Activated CD8-positive, alpha-beta memory T cell treated with anti-CD3 and anti-CD28 coated beads, Interleukin-2, amount 10 ng/mL, durations not matched to agents 7 days and 5 days (primary cell): ENCODE measurements at regions not wholly inside any gene's neighbourhood (a gene's known extent, or its start where the extent isn't known, plus 50 kb on each side); places are given as distances from the start of the nearest gene placed in this dataset.

Source experiments
- ATAC-seq: fragments of 150-1000 bp; cut with Tn5 transposase; one replicate; pipeline ENCODE4 v1.10.0; 2021; ENCODE audit warnings: moderate library complexity
- CTCF ChIA-PET: fragments of 350-600 bp; sonication (Branson Sonifier 250); formaldehyde crosslinking; loops from one replicate; lab custom pipeline; 2021; ENCODE audit warnings: antibody characterized with exemption; lab: Charles Lee
- DNase-seq: peaks from one replicate; pipeline ENCODE4 v3.0.0-alpha.2; 2020
- H3K27ac Mint-ChIP-seq: one replicate; pipeline ENCODE4 v1.8.0; 2021; ENCODE audit warnings: mild to moderate bottlenecking, mixed read lengths
- H3K27me3 Mint-ChIP-seq: one replicate; pipeline ENCODE4 v1.8.0; 2021; ENCODE audit warnings: mixed read lengths
- H3K36me3 Mint-ChIP-seq: one replicate; pipeline ENCODE4 v1.8.0; 2021; ENCODE audit warnings: mild to moderate bottlenecking, mixed read lengths
- H3K4me1 Mint-ChIP-seq: one replicate; pipeline ENCODE4 v1.8.0; 2021; ENCODE audit warnings: mixed read lengths
- H3K4me3 Mint-ChIP-seq: one replicate; pipeline ENCODE4 v1.8.0; 2021; ENCODE audit warnings: mild to moderate bottlenecking, moderate library complexity, mixed read lengths
- H3K9me3 Mint-ChIP-seq: one replicate; pipeline ENCODE4 v1.8.0; 2022; ENCODE audit warnings: low read depth, mixed read lengths

DNA sequence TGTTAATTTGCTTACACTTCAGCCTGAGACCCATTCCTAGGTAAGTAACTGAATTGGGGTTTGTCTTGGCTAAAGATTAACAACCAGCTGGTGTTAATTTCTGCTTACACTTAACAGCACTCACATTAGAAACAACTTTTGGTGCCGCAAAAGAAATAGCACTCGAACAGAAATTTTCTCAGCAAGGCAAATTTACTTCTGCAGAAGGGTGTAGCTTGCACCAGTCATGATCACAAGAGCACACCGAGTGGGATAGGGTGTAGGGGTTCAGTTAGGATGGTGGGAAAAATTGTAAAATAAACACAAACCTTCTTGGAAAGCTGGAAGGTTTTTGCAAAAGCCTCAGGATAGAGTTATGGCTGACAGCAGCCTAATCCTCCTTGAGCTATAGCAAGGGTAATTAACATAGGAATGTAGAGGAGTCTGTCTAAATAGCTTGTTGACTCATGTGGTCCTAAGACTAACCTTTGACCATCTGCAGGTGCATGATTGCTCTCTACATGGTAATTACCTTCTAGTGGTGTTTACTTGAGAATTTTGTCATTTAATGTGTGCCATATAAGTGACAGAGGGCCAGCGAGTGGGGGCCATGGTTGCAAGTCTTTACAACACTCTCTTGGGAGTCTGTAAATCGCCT lies 67.8 kb upstream of the CDK13 start:
- H3K4me1 Mint-ChIP-seq: no peaks in the 10 kb centered on the region
- H3K27ac Mint-ChIP-seq: no peak overlapping the region
- H3K36me3 Mint-ChIP-seq: peaks cover 1% of the 10 kb centered on the region
- DNase-seq (no peak), ATAC-seq (no peak)
- peaks cover 8% of the 10 kb centered on the region for H3K27me3 Mint-ChIP-seq
- no peaks in the 10 kb centered on the region for H3K9me3 Mint-ChIP-seq
- H3K4me3 Mint-ChIP-seq: no peak overlapping the region
- CTCF ChIA-PET: interaction anchor here (1.5 kb wide), 1 partner anchor 14 kb away, joined by 3 read pairs; no protein-coding TSS in a partner anchor

DNA sequence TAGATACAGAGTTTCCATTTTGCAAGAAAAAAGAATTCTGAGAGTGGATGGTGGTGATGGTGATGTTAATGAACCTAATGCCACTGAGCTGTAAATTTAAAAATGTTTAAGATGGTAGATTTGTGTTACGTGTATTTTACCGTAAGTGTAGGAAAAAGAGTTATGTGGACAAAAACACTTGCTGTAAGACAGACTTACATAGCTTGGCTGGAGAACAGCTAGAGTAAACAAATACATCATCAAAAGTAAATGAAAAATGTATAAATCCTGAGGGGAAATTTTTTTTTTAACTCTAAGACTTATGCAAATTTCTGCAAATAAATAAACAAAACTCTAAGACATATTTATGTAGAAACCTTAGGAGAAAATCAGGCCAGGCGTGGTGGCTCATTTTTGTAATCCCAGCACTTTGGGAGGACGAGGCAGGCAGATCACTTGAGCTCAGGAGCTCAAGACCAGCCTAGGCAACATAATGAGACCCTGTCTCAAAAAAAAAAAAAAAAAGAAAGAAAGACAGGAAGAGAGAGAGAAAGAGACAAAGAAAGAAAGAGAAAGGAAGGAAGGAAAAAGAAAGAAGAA lies 66.2 kb upstream of the CDK13 start:
- H3K9me3 Mint-ChIP-seq: no peaks in the 10 kb centered on the region
- H3K4me1 Mint-ChIP-seq: no peaks in the 10 kb centered on the region
- CTCF ChIA-PET: interaction anchor here (1.4 to 1.6 kb wide), 2 partner anchors 12 to 303 kb away, joined by 3 to 4 read pairs; no protein-coding TSS in a partner anchor
- no peak for ATAC-seq
- H3K36me3 Mint-ChIP-seq: peaks cover 1% of the 10 kb centered on the region
- H3K27me3 Mint-ChIP-seq: peaks cover 6% of the 10 kb centered on the region
- H3K27ac Mint-ChIP-seq: no peak overlapping the region
- DNase-seq: no peak
- no peak overlapping the region for H3K4me3 Mint-ChIP-seq

DNA sequence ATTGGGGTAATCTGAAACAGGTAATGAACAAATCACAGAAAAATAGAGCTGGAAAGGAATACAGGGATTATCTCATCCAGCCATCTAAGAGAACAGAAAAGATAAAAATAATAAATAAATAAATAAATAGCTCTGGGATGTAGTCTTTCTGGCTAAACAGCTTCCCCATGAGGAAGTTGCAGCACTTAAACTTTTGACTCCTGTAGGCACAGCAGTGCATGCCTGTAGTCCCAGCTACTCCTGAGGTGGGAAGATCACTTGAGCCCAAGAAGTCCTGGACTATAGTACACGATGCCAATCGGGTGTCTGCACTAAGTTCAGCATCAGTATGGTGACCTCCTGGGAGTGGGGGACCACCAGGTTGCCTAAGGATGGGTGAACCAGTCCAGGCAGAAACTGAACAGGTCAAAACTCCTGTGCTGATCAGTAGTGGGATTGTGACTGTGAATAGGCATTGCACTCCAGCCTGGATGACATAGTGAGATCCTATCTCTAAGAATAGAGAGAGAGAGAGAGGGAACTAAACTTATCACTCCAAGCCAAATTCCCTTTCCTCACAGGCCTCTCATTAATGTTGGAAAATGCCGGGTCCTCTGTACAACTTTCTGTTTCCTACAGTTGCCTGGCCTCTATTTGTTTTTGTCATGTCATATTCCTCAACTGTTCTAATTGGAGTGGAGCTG lies 61.7 kb upstream of the CDK13 start:
- Mint-ChIP-seq H3K4me1 (no peaks in the 10 kb centered on the region), H3K27ac (no peak overlapping the region), H3K27me3 (peaks cover 23% of the 10 kb centered on the region), H3K9me3 (no peaks in the 10 kb centered on the region), H3K36me3 (no peaks in the 10 kb centered on the region), H3K4me3 (no peak overlapping the region)
- ATAC-seq: no peak
- no peak for DNase-seq
- CTCF ChIA-PET: interaction anchor here (1.4 to 1.5 kb wide), 2 partner anchors 8 to 9 kb away, joined by 3 to 6 read pairs; no protein-coding TSS in a partner anchor

DNA sequence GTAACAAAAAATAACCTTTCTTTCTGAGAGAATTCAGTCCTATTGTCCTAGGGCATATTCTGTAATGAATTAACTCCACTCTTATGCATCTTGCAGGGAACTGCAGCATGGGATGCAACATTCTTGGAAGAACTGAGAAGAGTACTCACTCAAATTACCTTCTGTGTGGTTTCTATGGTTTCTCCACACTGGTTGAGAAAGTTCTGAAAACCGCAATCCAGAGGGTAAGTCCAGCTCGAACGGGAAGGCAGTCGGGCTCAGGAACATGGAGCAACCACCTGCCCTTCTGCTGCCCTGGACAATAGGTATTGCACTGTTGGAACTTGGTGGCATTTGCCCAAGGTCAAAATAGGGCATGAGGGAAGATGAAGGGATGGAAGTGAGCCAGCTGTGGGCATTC lies 59.6 kb upstream of the CDK13 start:
- Mint-ChIP-seq H3K27ac (no peak overlapping the region), H3K27me3 (peaks cover 23% of the 10 kb centered on the region), H3K36me3 (no peaks in the 10 kb centered on the region), H3K9me3 (no peaks in the 10 kb centered on the region), H3K4me1 (no peaks in the 10 kb centered on the region), H3K4me3 (no peak overlapping the region)
- CTCF ChIA-PET: no interaction called here
- ATAC-seq (no peak), DNase-seq (no peak)

DNA sequence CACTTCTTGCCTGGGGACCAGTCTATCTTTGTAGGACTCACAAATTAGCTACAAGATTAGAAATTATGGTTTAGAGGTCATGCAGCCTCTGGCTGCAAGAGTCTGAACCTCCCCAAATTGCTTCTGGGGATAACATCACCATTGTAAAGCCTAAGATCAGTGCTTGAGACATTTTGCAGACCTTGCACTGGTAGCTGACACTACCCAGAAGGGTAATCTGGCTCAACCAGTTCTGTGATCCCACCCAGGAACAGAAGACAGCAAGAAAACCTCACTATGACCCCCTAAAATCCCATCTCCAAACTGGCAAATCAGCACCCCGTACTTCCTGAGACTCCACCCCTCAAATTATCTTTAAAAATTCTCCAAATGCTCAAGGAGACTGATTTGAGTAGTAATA lies 58.2 kb upstream of the CDK13 start:
- Mint-ChIP-seq H3K36me3 (no peaks in the 10 kb centered on the region), H3K4me1 (no peaks in the 10 kb centered on the region), H3K4me3 (no peak overlapping the region), H3K27me3 (peaks cover 23% of the 10 kb centered on the region), H3K9me3 (no peaks in the 10 kb centered on the region), H3K27ac (no peak overlapping the region)
- DNase-seq: no peak
- no peak for ATAC-seq
- CTCF ChIA-PET: no interaction called here

DNA sequence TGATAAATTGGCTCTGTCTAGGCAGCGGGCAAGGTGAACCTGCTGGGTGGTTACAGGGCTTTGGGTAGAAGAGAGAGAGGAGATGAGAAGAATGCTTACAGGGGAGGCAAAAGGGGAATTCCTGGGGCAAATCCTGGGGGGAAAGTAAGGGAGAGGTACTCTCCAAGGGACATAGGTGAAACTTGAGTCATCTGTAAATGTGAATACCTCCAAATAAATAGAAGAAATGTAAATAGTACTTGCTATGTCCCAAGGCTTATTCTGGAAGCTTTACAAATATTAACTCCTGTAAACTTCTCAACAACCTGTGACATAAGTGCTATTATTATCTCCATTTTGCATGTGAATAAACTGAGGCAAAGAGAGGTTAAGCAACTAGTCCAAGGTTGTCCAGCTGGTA lies 57.7 kb upstream of the CDK13 start:
- ATAC-seq (no peak), DNase-seq (no peak)
- no peaks in the 10 kb centered on the region for H3K4me1 Mint-ChIP-seq
- CTCF ChIA-PET: interaction anchor here (9.2 kb wide), 1 partner anchor 159 kb away, joined by 133 read pairs; no protein-coding TSS in a partner anchor
- H3K27me3 Mint-ChIP-seq: peaks cover 23% of the 10 kb centered on the region
- H3K4me3 Mint-ChIP-seq: no peak overlapping the region
- no peaks in the 10 kb centered on the region for H3K36me3 Mint-ChIP-seq
- H3K9me3 Mint-ChIP-seq: no peaks in the 10 kb centered on the region
- H3K27ac Mint-ChIP-seq: no peak overlapping the region

DNA sequence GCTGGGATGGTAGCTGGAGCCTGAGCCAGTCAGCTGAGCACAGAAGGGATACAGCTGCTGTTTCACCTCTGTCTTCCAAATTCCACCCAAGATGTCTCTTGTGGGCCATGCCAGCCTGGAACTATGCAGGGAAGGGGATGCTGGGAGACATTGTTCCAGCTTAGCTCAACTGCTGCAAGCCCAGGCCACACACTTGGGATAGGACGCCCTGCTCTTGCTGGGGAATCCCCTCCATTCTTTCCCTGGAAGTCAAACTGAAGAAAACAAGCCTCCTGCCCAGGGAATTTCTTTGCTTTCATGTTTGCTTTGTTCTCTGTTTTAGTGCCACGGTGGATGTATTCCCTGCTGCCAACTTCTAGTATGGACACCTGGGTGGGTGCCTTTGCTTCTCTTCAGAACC lies 55.2 kb upstream of the CDK13 start:
- no peaks in the 10 kb centered on the region for H3K4me1 Mint-ChIP-seq
- CTCF ChIA-PET: interaction anchor here (1.1 to 9.2 kb wide), 4 partner anchors 152 to 314 kb away, joined by 3 to 133 read pairs (median 12); no protein-coding TSS in a partner anchor
- no peak for DNase-seq
- H3K27ac Mint-ChIP-seq: no peak overlapping the region
- no peaks in the 10 kb centered on the region for H3K36me3 Mint-ChIP-seq
- peaks cover 23% of the 10 kb centered on the region for H3K27me3 Mint-ChIP-seq
- H3K4me3 Mint-ChIP-seq: no peak overlapping the region
- ATAC-seq: no peak
- H3K9me3 Mint-ChIP-seq: no peaks in the 10 kb centered on the region

DNA sequence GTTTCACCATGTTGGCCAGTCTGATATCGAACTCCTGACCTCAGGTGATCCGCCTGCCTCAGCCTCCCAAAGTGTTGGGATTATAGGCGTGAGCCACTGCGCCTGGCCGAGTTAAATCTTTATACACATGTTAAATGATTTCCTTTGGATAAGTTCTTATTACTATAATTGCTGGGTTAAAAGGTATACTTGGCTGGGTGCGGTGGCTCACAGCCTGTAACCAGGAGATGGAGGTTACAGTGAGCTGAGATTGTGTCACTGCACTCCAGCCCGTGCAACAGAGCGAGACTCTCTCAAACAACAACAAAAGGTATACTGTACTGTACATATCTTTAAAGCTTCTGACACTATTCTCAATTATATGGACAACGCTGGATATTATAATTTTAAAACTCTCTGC lies 53.2 kb upstream of the CDK13 start:
- no peaks in the 10 kb centered on the region for H3K4me1 Mint-ChIP-seq
- DNase-seq (no peak), ATAC-seq (no peak)
- CTCF ChIA-PET: interaction anchor here (0.9 to 9.2 kb wide), 21 partner anchors 8 to 237 kb away, joined by 3 to 133 read pairs (median 5); partner anchors contain the start of genes CDK13, MPLKIP and SUGCT
- no peaks in the 10 kb centered on the region for H3K36me3 Mint-ChIP-seq
- H3K27ac Mint-ChIP-seq: no peak overlapping the region
- peaks cover 22% of the 10 kb centered on the region for H3K27me3 Mint-ChIP-seq
- no peaks in the 10 kb centered on the region for H3K9me3 Mint-ChIP-seq
- H3K4me3 Mint-ChIP-seq: no peak overlapping the region

DNA sequence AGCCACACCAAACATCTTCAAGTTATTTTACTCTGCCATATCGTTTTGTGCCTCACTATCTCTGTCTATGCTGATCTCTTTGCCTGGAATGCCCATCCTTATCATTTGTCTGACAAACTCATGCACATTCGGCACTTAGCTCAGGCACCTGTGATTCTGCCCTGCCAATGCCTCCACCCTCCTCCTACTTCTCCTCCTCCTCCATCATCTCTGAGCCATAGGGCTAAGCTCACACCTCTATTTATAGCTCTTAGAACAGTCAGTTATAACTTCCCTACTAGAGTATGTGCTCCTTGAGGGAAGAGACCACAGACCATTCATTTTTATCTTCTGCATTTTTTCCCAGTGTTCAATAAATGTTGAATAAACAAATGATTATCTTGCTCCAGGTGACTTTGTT lies 51.2 kb upstream of the CDK13 start:
- H3K9me3 Mint-ChIP-seq: no peaks in the 10 kb centered on the region
- no peak overlapping the region for H3K27ac Mint-ChIP-seq
- ATAC-seq (no peak), DNase-seq (no peak)
- no peaks in the 10 kb centered on the region for H3K36me3 Mint-ChIP-seq
- peaks cover 18% of the 10 kb centered on the region for H3K27me3 Mint-ChIP-seq
- CTCF ChIA-PET: interaction anchor here (0.5 to 9.2 kb wide), 7 partner anchors 12 to 339 kb away, joined by 3 to 133 read pairs (median 3); partner anchors contain the start of genes MPLKIP and SUGCT
- H3K4me3 Mint-ChIP-seq: no peak overlapping the region
- H3K4me1 Mint-ChIP-seq: no peaks in the 10 kb centered on the region
